Sigmoid colon (tissue), 6 donors: ENCODE measurements at regions not wholly inside any gene's neighbourhood (a gene's known extent, or its start where the extent isn't known, plus 50 kb on each side); places are given as distances from the start of the nearest gene placed in this dataset.

Experiments
- DNase-seq: peaks from one replicate; pipeline ENCODE4 v3.0.0-alpha.2; 2019
- H3K27ac ChIP-seq, 4 donors: fragments of 200-600 bp; sonication (generic); one replicate each; pipeline ENCODE4 v1.5.1; 2016 to 2019; ENCODE audit warnings: mild to moderate bottlenecking in 1 of 4
- H3K27me3 ChIP-seq, 3 donors: fragments of 200-600 bp; sonication (generic); one replicate each; pipeline ENCODE4 v1.5.1; 2019; ENCODE audit warnings: mild to moderate bottlenecking in 1 of 3
- H3K36me3 ChIP-seq, 4 donors: fragments of 200-600 bp; sonication (generic); one replicate each; pipeline ENCODE4 v1.5.1; 2016 to 2019
- H3K4me1 ChIP-seq, 4 donors: fragments of 200-600 bp; sonication (generic); one replicate each; pipeline ENCODE4 v1.5.1; 2017 to 2019
- H3K4me3 ChIP-seq, 4 donors: fragments of 200-600 bp; sonication (generic); one replicate each; pipeline ENCODE4 v1.5.1; 2017 to 2019; ENCODE audit warnings: mild to moderate bottlenecking in 2 of 4, moderate library complexity in 1 of 4
- H3K9me3 ChIP-seq, 4 donors: fragments of 200-600 bp in 3 of 4; sonication (generic) in 3 of 4; one replicate each; pipeline versions ENCODE4 v1.5.1 to v1.6.1; 2013 to 2019
- CTCF ChIP-seq, 4 experiments: fragments of 450-650 bp in 3 of 4; fragments of 200-600 bp in 1 of 4; IDR thresholded peaks; one replicate each; pipeline ENCODE4 v1.5.1; 2016 to 2019; ENCODE audit warnings: antibody characterized with exemption in 4 of 4, mild to moderate bottlenecking in 3 of 4, moderate library complexity in 2 of 4
- EP300 ChIP-seq, 4 donors: sonication (generic); formaldehyde crosslinking; IDR thresholded peaks; one replicate each; pipeline ENCODE4 v1.6.1; 2017; ENCODE audit warnings: antibody characterized with exemption in 4 of 4
- POLR2A ChIP-seq, 2 donors: fragments of 450-650 bp; IDR thresholded peaks; one replicate each; pipeline ENCODE4 v1.6.1; 2016; ENCODE audit warnings: antibody characterized with exemption in 2 of 2, mild to moderate bottlenecking in 2 of 2, moderate library complexity in 2 of 2
- POLR2AphosphoS5 ChIP-seq, 4 donors: sonication (generic); formaldehyde crosslinking; IDR thresholded peaks; one replicate each; pipeline ENCODE4 v1.6.1; 2017; ENCODE audit warnings: antibody characterized with exemption in 4 of 4
- WGBS, 2 donors: extraction: QIAGEN DNeasy Blood & Tissue Kit; methylation state at CpG; one replicate each; pipeline ENCODE4 v1.1.7; 2013; 5-methylcytosine and 5-hydroxymethylcytosine counted together
- intact Hi-C: fragments of 100-400 bp; cut with DNase I; formaldehyde crosslinking; loops from one replicate; pipeline ENCODE4 v1.15.1; 2023
- donor health status: healthy with polysubstance abuse.
- donor health status: healthy.

GRCh38 chr3:80018375-80018774, 250.6 kb upstream of the ROBO1 start:
- Histone ChIP-seq H3K27me3 (no peaks in the 10 kb centered on the region), H3K9me3 (no peaks in the 10 kb centered on the region), H3K36me3 (no peaks in the 10 kb centered on the region), H3K27ac (no peak overlapping the region), H3K4me1 (no peaks in the 10 kb centered on the region), H3K4me3 (no peak overlapping the region)
- no peak for DNase-seq
- TF ChIP-seq POLR2AphosphoS5 (IDR thresholded peaks at IDR 0.05) (no peak), CTCF (IDR thresholded peaks at IDR 0.05) (no peak), EP300 (IDR thresholded peaks at IDR 0.05) (no peak), POLR2A (IDR thresholded peaks at IDR 0.05) (no peak)
- intact Hi-C loops = no loop called here

DNA sequence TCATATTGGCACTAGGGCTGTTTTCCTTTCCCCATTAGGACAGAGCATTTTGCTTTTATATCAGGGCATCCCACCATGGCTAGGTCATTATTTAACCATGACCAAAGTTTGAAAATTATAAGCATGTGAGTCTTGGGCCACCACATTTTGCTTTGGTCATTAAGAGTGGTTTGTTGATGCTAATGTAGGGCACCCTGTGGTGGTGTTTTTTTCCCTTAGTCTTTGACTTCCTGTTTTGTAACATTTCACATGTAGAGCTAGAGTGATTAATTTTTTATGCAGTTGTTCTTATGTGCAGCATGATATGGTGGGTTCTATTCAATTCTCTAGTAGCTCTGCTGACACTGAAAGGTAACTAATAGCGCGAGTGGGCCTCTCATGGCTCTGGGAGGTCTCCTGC, 249.6 kb upstream of the ROBO1 start:
- intact Hi-C loops = no loop called here
- Histone ChIP-seq H3K27ac (no peak overlapping the region), H3K9me3 (no peaks in the 10 kb centered on the region), H3K4me1 (no peaks in the 10 kb centered on the region), H3K36me3 (no peaks in the 10 kb centered on the region), H3K4me3 (no peak overlapping the region), H3K27me3 (no peaks in the 10 kb centered on the region)
- 94 to 96% methylated on average over 2 of the region's 2 CpGs for WGBS, 2 donors
- no peak for DNase-seq
- TF ChIP-seq POLR2A (IDR thresholded peaks at IDR 0.05) (no peak), EP300 (IDR thresholded peaks at IDR 0.05) (no peak), POLR2AphosphoS5 (IDR thresholded peaks at IDR 0.05) (no peak), CTCF (IDR thresholded peaks at IDR 0.05) (no peak)

GRCh38 chr3:80014576-80014975, 246.8 kb upstream of the ROBO1 start:
- Histone ChIP-seq H3K27me3 (no peaks in the 10 kb centered on the region), H3K4me3 (no peak overlapping the region), H3K4me1 (no peaks in the 10 kb centered on the region), H3K36me3 (no peaks in the 10 kb centered on the region), H3K9me3 (no peaks in the 10 kb centered on the region), H3K27ac (no peak overlapping the region)
- 72 to 81% methylated on average over 5 of the region's 5 CpGs for WGBS, 2 donors
- no peak for TF ChIP-seq POLR2AphosphoS5 (IDR thresholded peaks at IDR 0.05)
- TF ChIP-seq CTCF (IDR thresholded peaks at IDR 0.05) = no peak
- TF ChIP-seq EP300 (IDR thresholded peaks at IDR 0.05) = no peak
- no peak for TF ChIP-seq POLR2A (IDR thresholded peaks at IDR 0.05)
- intact Hi-C loops = no loop called here
- DNase-seq = no peak

GRCh38 chr3:80010021-80010571, 242.3 kb upstream of the ROBO1 start:
- H3K4me3 ChIP-seq = no peak overlapping the region
- 65 to 78% methylated on average over 2 of the region's 2 CpGs for WGBS, 2 donors
- intact Hi-C loops = no loop called here
- TF ChIP-seq POLR2AphosphoS5 (IDR thresholded peaks at IDR 0.05) = no peak
- no peak for TF ChIP-seq POLR2A (IDR thresholded peaks at IDR 0.05)
- no peak for TF ChIP-seq EP300 (IDR thresholded peaks at IDR 0.05)
- TF ChIP-seq CTCF (IDR thresholded peaks at IDR 0.05) = no peak
- no peak for DNase-seq
- H3K27me3 ChIP-seq = no peaks in the 10 kb centered on the region
- H3K36me3 ChIP-seq = no peaks in the 10 kb centered on the region
- no peaks in the 10 kb centered on the region for H3K9me3 ChIP-seq
- no peaks in the 10 kb centered on the region for H3K4me1 ChIP-seq
- no peak overlapping the region for H3K27ac ChIP-seq

GRCh38 chr3:80007522-80007921, 239.7 kb upstream of the ROBO1 start:
- DNase-seq = no peak
- Histone ChIP-seq H3K4me1 (peaks cover 0 to 2% (median 0%) of the 10 kb centered on the region in 4 donors), H3K4me3 (no peak overlapping the region), H3K36me3 (no peaks in the 10 kb centered on the region), H3K27ac (no peak overlapping the region), H3K27me3 (no peaks in the 10 kb centered on the region), H3K9me3 (no peaks in the 10 kb centered on the region)
- intact Hi-C loops = no loop called here
- TF ChIP-seq CTCF (IDR thresholded peaks at IDR 0.05) (no peak), POLR2A (IDR thresholded peaks at IDR 0.05) (no peak), EP300 (IDR thresholded peaks at IDR 0.05) (no peak), POLR2AphosphoS5 (IDR thresholded peaks at IDR 0.05) (no peak)
- WGBS, 2 donors = 87 to 89% methylated on average over 1 of the region's 1 CpG
